ENCODE measurements at regions not wholly inside any gene's neighbourhood (a gene's known extent, or its start where the extent isn't known, plus 50 kb on each side); places are given as distances from the start of the nearest gene placed in this dataset.

DNA sequence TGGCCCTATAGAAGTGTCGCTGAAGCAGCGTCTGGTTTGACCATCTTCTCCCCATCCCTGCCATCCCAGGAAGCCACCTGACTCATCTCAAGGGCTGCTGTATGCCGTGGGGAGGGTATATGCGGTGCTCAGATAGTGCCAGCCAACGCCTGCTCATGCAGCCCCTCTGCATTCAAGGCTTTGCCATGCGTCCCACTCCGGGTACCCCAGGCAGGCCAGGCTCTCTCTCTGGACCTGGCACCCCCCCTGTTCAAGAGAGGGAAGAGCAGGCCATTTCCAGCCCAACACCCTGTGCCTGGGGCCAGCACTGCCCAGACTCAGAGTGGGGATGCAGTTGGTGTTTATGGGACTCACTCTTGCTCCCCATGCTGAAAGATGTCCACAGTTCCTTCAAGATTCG is 130.0 kb downstream of the GLI2 start:
- no peak for DNase-seq (ENCODE audit: low spot score, unreplicated experiment)
- no peak overlapping the region for H3K27ac Mint-ChIP-seq
- peaks cover 10% of the 10 kb centered on the region for H3K4me1 Mint-ChIP-seq (ENCODE audit: low read depth)

DNA sequence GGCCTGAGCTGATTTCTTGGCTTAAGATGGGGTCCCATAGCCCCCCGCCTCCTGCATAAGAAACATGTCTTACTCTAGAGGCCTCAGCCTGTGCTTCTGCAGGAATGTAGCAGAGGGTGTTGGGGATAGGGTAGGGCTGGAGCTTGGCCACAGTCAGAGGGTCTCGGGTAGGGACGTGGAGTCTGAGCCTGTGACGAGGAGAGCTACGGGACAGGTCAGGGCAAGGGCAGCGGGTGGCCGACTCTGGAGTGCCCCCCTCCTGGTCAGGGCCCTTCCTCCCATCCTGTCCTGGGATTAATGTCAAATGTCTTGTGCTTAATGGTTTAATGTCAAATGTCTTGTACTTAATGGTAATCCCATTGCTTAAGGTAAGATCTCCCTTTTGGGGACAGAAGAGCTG is 130.4 kb downstream of the GLI2 start:
- TF ChIP-seq, protein P1, sequence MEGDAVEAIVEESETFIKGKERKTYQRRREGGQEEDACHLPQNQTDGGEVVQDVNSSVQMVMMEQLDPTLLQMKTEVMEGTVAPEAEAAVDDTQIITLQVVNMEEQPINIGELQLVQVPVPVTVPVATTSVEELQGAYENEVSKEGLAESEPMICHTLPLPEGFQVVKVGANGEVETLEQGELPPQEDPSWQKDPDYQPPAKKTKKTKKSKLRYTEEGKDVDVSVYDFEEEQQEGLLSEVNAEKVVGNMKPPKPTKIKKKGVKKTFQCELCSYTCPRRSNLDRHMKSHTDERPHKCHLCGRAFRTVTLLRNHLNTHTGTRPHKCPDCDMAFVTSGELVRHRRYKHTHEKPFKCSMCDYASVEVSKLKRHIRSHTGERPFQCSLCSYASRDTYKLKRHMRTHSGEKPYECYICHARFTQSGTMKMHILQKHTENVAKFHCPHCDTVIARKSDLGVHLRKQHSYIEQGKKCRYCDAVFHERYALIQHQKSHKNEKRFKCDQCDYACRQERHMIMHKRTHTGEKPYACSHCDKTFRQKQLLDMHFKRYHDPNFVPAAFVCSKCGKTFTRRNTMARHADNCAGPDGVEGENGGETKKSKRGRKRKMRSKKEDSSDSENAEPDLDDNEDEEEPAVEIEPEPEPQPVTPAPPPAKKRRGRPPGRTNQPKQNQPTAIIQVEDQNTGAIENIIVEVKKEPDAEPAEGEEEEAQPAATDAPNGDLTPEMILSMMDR (IDR thresholded peaks at IDR 0.05; ENCODE audit: unreplicated experiment), result no peak
- peaks cover 10% of the 10 kb centered on the region for H3K4me1 Mint-ChIP-seq (ENCODE audit: low read depth)
- H3K9me3 Mint-ChIP-seq (ENCODE audit: low read depth), result no peaks in the 10 kb centered on the region
- H3K4me3 Mint-ChIP-seq (ENCODE audit: low read depth), result no peak overlapping the region
- DNase-seq (ENCODE audit: low spot score, unreplicated experiment), result no peak
- no peaks in the 10 kb centered on the region for H3K36me3 Mint-ChIP-seq (ENCODE audit: insufficient read depth)
- H3K27me3 Mint-ChIP-seq, result peaks cover 84% of the 10 kb centered on the region
- no peak overlapping the region for H3K27ac Mint-ChIP-seq

More for the DNA sequence above, 130.0 kb downstream of the GLI2 start:
- Mint-ChIP-seq H3K27me3 (peaks cover 85% of the 10 kb centered on the region), H3K4me3 (ENCODE audit: low read depth) (no peak overlapping the region), H3K36me3 (ENCODE audit: insufficient read depth) (no peaks in the 10 kb centered on the region), H3K9me3 (ENCODE audit: low read depth) (no peaks in the 10 kb centered on the region)
- TF ChIP-seq, protein P1 (IDR thresholded peaks at IDR 0.05; ENCODE audit: unreplicated experiment), result no peak

DNA sequence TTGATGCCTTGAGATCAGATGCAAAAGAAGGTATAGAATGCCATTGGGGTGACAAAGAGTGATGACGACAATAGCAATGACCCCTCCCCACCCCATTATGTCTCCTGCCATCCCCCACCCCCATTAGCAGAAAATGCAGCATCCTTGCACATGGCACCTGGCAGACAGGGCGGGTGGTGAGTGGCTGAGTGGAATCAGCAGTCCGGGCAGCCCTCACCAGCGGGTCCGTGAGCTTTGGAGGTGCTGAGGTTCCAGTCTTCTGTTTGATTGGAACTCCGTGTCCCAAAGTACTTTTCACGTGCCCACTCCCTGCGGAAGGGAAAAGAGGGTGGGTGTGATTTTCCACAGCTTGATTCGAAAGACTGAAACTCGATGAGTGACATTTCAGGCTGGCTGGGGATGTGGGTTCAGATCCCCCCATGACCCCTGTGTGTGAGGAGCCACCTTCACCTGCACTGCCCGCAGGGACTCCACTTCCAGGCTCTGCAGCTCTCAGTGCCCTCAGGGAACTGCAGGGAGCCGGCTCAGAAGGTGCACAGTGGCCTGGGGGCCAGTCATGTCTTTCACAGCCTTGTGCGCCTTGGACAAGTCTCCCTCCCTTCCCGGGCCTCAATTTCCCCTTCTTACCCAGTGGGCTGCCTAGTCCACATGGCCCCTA is 130.9 kb downstream of the GLI2 start:
- Mint-ChIP-seq H3K36me3 (ENCODE audit: insufficient read depth) (no peaks in the 10 kb centered on the region), H3K27me3 (peaks cover 84% of the 10 kb centered on the region), H3K4me3 (ENCODE audit: low read depth) (no peak overlapping the region), H3K9me3 (ENCODE audit: low read depth) (no peaks in the 10 kb centered on the region), H3K27ac (no peak overlapping the region), H3K4me1 (ENCODE audit: low read depth) (peaks cover 10% of the 10 kb centered on the region)
- TF ChIP-seq, protein P1 (IDR thresholded peaks at IDR 0.05; ENCODE audit: unreplicated experiment), result no peak
- no peak for DNase-seq (ENCODE audit: low spot score, unreplicated experiment)

DNA sequence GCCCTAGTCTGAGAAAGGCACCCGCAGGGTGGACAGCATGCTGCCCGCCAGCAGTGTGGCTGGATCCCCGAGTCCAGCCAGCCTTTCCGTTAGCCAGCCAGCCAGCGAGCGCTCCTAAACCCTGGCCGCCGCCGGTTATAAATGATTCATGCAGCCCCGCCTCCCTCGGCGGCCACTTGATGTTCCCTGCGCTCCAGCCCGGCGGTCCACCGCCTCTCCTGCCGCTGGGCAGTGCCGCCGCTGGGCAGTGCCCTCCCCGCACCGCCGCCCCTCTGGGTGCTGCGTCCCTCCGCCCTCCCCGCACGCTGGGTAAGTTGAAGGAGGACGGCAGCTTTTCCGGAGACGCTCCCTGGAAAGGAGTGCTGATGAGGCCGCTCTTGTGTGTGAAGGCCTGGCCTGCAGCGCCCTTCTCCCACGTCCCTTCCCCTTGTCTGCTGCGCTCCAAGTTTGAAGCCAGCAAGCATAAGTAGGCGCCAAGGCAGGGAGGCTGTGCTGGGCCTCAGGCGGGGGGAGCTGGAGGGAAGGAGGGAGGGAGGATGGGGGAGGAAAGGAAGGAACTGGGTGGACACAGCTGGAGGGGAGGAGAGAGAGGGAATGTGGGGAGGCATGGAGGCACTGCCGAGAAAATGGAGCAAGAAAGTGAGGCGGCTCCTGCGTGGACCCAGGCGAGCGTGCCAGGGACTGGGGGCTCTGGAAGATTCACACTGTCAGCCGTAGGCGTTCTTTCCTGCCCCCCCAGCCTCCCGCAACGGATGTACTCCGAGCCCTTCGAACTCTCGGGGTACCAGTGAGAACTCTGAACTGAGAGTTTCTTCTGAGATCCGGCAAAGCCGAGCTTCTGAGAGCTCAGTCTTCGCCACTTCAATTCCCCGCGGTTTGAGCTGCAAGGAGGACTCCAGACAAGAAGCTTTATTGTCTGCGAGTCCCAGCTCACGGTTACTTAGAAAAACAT is 131.9 kb downstream of the GLI2 start:
- Mint-ChIP-seq H3K27me3 (peaks cover 84% of the 10 kb centered on the region), H3K9me3 (ENCODE audit: low read depth) (no peaks in the 10 kb centered on the region), H3K4me1 (ENCODE audit: low read depth) (peaks cover 10% of the 10 kb centered on the region), H3K27ac (no peak overlapping the region), H3K36me3 (ENCODE audit: insufficient read depth) (no peaks in the 10 kb centered on the region), H3K4me3 (ENCODE audit: low read depth) (no peak overlapping the region)
- DNase-seq (ENCODE audit: low spot score, unreplicated experiment), result no peak
- TF ChIP-seq, protein P1 (IDR thresholded peaks at IDR 0.05; ENCODE audit: unreplicated experiment), result no peak

DNA sequence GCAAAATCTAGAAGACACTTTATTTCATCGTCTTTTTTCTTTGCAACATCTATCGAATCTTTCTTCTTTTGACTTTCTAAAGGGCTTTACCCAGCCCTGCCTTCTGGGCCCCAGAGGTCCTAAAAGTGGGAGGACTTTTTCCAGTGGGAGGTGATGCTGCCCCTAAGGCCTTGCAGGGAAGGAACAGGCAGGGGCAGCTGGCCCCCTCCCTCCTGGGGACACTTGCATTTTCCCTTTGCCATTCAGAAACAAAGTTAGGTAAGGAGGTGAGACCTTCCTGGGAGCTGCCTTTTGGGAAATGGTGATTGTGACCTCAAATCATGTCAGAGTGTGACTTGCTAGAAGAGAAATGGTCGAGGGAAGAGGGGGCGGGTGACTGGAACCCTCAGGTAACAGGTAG is 132.7 kb downstream of the GLI2 start:
- H3K27ac Mint-ChIP-seq, result no peak overlapping the region
- no peak overlapping the region for H3K4me3 Mint-ChIP-seq (ENCODE audit: low read depth)

More for the DNA sequence above, 132.7 kb downstream of the GLI2 start:
- TF ChIP-seq, protein P1 (IDR thresholded peaks at IDR 0.05; ENCODE audit: unreplicated experiment), result no peak
- DNase-seq (ENCODE audit: low spot score, unreplicated experiment), result no peak
- Mint-ChIP-seq H3K36me3 (ENCODE audit: insufficient read depth) (no peaks in the 10 kb centered on the region), H3K27me3 (peaks cover 90% of the 10 kb centered on the region), H3K9me3 (ENCODE audit: low read depth) (no peaks in the 10 kb centered on the region), H3K4me1 (ENCODE audit: low read depth) (peaks cover 10% of the 10 kb centered on the region)
